ENCODE measurements at regions not wholly inside any gene's neighbourhood (a gene's known extent, or its start where the extent isn't known, plus 50 kb on each side); places are given as distances from the start of the nearest gene placed in this dataset.

GRCh38 chr5:159480849-159481248 is 150.6 kb upstream of the IL12B start:
- TF ChIP-seq CTCF (IDR thresholded peaks at IDR 0.05 in 2 of 3, conservative IDR thresholded peaks at IDR 0.05 in 1 of 3; ENCODE audit: control insufficient read depth in 2 of 3, extremely low read depth in 1 of 3, insufficient read depth in 1 of 3, low read depth in 3 of 3, low read length in 3 of 3): no peak
- TF ChIP-seq CREM (IDR thresholded peaks at IDR 0.05; ENCODE audit: low read depth): no peak
- no peak for TF ChIP-seq SUZ12 (IDR thresholded peaks at IDR 0.05; ENCODE audit: unreplicated experiment)
- TF ChIP-seq YY1 (IDR thresholded peaks at IDR 0.05; ENCODE audit: low read depth, low read length): no peak
- no peak for TF ChIP-seq ASH2L (IDR thresholded peaks at IDR 0.05; ENCODE audit: borderline replicate concordance, low read depth)

Data from GM12878 (cell line).